ENCODE measurements at regions not wholly inside any gene's neighbourhood (a gene's known extent, or its start where the extent isn't known, plus 50 kb on each side); places are given as distances from the start of the nearest gene placed in this dataset.

DNA sequence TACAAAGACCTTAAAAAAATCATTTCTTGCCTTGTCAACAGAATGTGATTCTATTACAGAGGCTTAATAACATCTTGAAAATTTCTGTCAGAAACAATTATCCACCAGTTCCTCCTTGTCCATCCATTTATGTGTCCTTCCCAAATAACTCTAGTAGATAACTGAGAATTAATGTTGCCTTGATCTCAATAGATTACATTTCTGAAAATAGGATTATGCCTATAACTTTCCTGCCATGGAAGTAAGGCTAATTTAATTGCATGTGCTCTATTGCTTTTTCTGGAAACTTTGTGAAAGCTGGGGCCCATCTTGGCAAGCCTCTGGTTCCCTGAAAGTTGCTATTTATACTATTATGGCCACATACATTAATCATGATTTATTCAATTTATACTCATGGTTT is 76.2 kb upstream of the UNC5C start:
- TF ChIP-seq, protein P1, sequence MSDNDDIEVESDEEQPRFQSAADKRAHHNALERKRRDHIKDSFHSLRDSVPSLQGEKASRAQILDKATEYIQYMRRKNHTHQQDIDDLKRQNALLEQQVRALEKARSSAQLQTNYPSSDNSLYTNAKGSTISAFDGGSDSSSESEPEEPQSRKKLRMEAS (IDR thresholded peaks at IDR 0.05; ENCODE audit: low read depth, low read length): no peak
- TF ChIP-seq EZH2 (IDR thresholded peaks at IDR 0.05; ENCODE audit: borderline replicate concordance, control insufficient read depth, low read depth, low read length) (no peak), YY1 (IDR thresholded peaks at IDR 0.05; ENCODE audit: low read depth, low read length) (no peak), MTA2 (IDR thresholded peaks at IDR 0.05; ENCODE audit: low read depth) (no peak), SMC3 (IDR thresholded peaks at IDR 0.05; ENCODE audit: borderline replicate concordance, low read length) (no peak), EGR1 (IDR thresholded peaks at IDR 0.05; ENCODE audit: borderline replicate concordance in 1 of 2, low read depth in 2 of 2, low read length in 2 of 2) (no peak), LARP7 (IDR thresholded peaks at IDR 0.05) (no peak)
- TF ChIP-seq, protein P2, sequence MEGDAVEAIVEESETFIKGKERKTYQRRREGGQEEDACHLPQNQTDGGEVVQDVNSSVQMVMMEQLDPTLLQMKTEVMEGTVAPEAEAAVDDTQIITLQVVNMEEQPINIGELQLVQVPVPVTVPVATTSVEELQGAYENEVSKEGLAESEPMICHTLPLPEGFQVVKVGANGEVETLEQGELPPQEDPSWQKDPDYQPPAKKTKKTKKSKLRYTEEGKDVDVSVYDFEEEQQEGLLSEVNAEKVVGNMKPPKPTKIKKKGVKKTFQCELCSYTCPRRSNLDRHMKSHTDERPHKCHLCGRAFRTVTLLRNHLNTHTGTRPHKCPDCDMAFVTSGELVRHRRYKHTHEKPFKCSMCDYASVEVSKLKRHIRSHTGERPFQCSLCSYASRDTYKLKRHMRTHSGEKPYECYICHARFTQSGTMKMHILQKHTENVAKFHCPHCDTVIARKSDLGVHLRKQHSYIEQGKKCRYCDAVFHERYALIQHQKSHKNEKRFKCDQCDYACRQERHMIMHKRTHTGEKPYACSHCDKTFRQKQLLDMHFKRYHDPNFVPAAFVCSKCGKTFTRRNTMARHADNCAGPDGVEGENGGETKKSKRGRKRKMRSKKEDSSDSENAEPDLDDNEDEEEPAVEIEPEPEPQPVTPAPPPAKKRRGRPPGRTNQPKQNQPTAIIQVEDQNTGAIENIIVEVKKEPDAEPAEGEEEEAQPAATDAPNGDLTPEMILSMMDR (IDR thresholded peaks at IDR 0.05 in 2 of 3, conservative IDR thresholded peaks at IDR 0.05 in 1 of 3; ENCODE audit: control insufficient read depth in 2 of 3, extremely low read depth in 1 of 3, insufficient read depth in 1 of 3, low read depth in 3 of 3, low read length in 3 of 3): no peak
- TF ChIP-seq, protein P3, sequence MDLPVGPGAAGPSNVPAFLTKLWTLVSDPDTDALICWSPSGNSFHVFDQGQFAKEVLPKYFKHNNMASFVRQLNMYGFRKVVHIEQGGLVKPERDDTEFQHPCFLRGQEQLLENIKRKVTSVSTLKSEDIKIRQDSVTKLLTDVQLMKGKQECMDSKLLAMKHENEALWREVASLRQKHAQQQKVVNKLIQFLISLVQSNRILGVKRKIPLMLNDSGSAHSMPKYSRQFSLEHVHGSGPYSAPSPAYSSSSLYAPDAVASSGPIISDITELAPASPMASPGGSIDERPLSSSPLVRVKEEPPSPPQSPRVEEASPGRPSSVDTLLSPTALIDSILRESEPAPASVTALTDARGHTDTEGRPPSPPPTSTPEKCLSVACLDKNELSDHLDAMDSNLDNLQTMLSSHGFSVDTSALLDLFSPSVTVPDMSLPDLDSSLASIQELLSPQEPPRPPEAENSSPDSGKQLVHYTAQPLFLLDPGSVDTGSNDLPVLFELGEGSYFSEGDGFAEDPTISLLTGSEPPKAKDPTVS (IDR thresholded peaks at IDR 0.05; ENCODE audit: low read depth, low read length): no peak

Measured in GM12878 (cell line).